ENCODE measurements at regions not wholly inside any gene's neighbourhood (a gene's known extent, or its start where the extent isn't known, plus 50 kb on each side); places are given as distances from the start of the nearest gene placed in this dataset.

DNA sequence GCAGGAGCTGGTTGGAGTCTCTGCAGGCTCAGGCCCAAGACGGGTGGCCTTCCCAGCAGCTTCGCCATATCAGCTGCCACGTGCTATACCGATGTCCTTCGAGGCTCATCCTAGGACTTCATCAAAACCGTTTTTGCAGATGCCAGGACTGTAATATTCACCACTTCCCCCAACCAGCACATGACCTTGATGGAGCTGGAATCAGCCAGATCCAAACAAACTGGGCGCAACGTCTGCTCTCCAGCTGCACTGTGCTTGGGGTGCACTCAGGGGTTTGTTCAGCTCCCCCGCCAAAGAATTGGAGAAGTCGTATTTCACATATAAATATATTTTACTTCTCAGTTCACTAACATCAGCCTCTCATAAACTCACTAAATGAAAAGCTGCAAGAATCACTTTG lies 149.5 kb upstream of the DIO3 start:
- TF ChIP-seq MXI1 (IDR thresholded peaks at IDR 0.05; ENCODE audit: borderline replicate concordance, low read depth, low read length) (no peak), POLR2A (IDR thresholded peaks at IDR 0.05; ENCODE audit: low read depth, low read length) (no peak), RAD21 (IDR thresholded peaks at IDR 0.05; ENCODE audit: low read length) (no peak), MAZ (IDR thresholded peaks at IDR 0.05; ENCODE audit: borderline replicate concordance, low read depth, low read length) (no peak), BHLHE40 (IDR thresholded peaks at IDR 0.05; ENCODE audit: low read depth, low read length) (no peak)
- TF ChIP-seq, protein P1, sequence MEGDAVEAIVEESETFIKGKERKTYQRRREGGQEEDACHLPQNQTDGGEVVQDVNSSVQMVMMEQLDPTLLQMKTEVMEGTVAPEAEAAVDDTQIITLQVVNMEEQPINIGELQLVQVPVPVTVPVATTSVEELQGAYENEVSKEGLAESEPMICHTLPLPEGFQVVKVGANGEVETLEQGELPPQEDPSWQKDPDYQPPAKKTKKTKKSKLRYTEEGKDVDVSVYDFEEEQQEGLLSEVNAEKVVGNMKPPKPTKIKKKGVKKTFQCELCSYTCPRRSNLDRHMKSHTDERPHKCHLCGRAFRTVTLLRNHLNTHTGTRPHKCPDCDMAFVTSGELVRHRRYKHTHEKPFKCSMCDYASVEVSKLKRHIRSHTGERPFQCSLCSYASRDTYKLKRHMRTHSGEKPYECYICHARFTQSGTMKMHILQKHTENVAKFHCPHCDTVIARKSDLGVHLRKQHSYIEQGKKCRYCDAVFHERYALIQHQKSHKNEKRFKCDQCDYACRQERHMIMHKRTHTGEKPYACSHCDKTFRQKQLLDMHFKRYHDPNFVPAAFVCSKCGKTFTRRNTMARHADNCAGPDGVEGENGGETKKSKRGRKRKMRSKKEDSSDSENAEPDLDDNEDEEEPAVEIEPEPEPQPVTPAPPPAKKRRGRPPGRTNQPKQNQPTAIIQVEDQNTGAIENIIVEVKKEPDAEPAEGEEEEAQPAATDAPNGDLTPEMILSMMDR (conservative IDR thresholded peaks at IDR 0.05; ENCODE audit: low read depth, low read length), result no peak
